Caco-2 (cell line): ENCODE measurements at regions not wholly inside any gene's neighbourhood (a gene's known extent, or its start where the extent isn't known, plus 50 kb on each side); places are given as distances from the start of the nearest gene placed in this dataset.

Experiments
- BruUV-seq: library from RNA; stranded (reverse); fragments of 400-500 nt; replicated peaks from 2 replicates; lab custom pipeline; 2021; lab: Mats Ljungman, UMichigan
- CTCF ChIA-PET: fragments of 300-600 bp; sonication (Branson Sonifier 250); formaldehyde crosslinking; loops from one replicate; lab custom pipeline; 2022; ENCODE audit warnings: antibody characterized with exemption; lab: Charles Lee
- POLR2A ChIA-PET: fragments of 300-600 bp; sonication (Branson Sonifier 250); formaldehyde crosslinking; loops from one replicate; lab custom pipeline; 2022; ENCODE audit warnings: antibody characterized with exemption; lab: Charles Lee
- DNase-seq, 2 experiments: peaks; one replicate each; pipeline versions ENCODE4 v3.0.0 to v3.0.0-alpha.2; 2020 to 2022
- H3K27me3 ChIP-seq: replicated peaks from 2 replicates; pipeline ENCODE4 v1.6.0; 2011; ENCODE audit warnings: low read length; ENCODE audit not compliant: control insufficient read depth, insufficient read depth
- H3K36me3 ChIP-seq: 2 replicates; pipeline ENCODE4 v1.5.1; 2011; ENCODE audit warnings: low read length; ENCODE audit not compliant: control insufficient read depth, insufficient read depth
- H3K4me1 ChIP-seq: fragments of 250-450 bp; sonication (Bioruptor Pico); 2 replicates; pipeline ENCODE4 v1.5.1; 2020; ENCODE audit warnings: mild to moderate bottlenecking
- H3K4me3 ChIP-seq: 2 replicates; pipeline ENCODE4 v1.5.1; 2011; ENCODE audit warnings: low read depth, mild to moderate bottlenecking, control low read depth, low read length
- H3K9me3 ChIP-seq: fragments of 250-450 bp; sonication (Bioruptor Pico); 2 replicates; pipeline ENCODE4 v1.5.1; 2020; ENCODE audit warnings: mild to moderate bottlenecking, moderate library complexity
- H3K27ac Mint-ChIP-seq: one replicate; pipeline ENCODE4 v1.8.0; 2022; ENCODE audit warnings: mixed read lengths; ENCODE audit not compliant: unreplicated experiment
- H3K27me3 Mint-ChIP-seq: one replicate; pipeline ENCODE4 v1.8.0; 2022; ENCODE audit warnings: mixed read lengths; ENCODE audit not compliant: insufficient read depth, unreplicated experiment
- H3K36me3 Mint-ChIP-seq: one replicate; pipeline ENCODE4 v1.8.0; 2022; ENCODE audit warnings: mild to moderate bottlenecking, mixed read lengths; ENCODE audit not compliant: insufficient read depth, unreplicated experiment
- H3K4me1 Mint-ChIP-seq: one replicate; pipeline ENCODE4 v1.8.0; 2022; ENCODE audit warnings: low read depth, mixed read lengths; ENCODE audit not compliant: unreplicated experiment
- H3K4me3 Mint-ChIP-seq: one replicate; pipeline ENCODE4 v1.8.0; 2022; ENCODE audit warnings: mild to moderate bottlenecking, moderate library complexity, mixed read lengths; ENCODE audit not compliant: unreplicated experiment
- H3K9me3 Mint-ChIP-seq: one replicate; pipeline ENCODE4 v1.8.0; 2022; ENCODE audit warnings: mixed read lengths; ENCODE audit not compliant: unreplicated experiment
- intact Hi-C: fragments of 100-400 bp; cut with micrococcal nuclease; formaldehyde crosslinking; loops from one replicate; pipeline ENCODE4 v1.10.0; 2022; ENCODE audit not compliant: unreplicated experiment
- TF ChIP-seq, protein P1 (sequence below), 2 experiments: fragments of 200-600 bp in 1 of 2; IDR thresholded peaks; 1 replicate in 1 of 2; 2 replicates in 1 of 2; pipeline versions ENCODE4 v1.5.1 to v1.8.0; 2011 to 2022; ENCODE audit warnings: antibody characterized with exemption in 1 of 2, control low read depth in 1 of 2, inconsistent platforms in 1 of 2, low read depth in 1 of 2, low read length in 1 of 2, mild to moderate bottlenecking in 1 of 2, moderate library complexity in 1 of 2; ENCODE audit not compliant: insufficient read depth in 1 of 2, severe bottlenecking in 1 of 2, unreplicated experiment in 1 of 2

DNA sequence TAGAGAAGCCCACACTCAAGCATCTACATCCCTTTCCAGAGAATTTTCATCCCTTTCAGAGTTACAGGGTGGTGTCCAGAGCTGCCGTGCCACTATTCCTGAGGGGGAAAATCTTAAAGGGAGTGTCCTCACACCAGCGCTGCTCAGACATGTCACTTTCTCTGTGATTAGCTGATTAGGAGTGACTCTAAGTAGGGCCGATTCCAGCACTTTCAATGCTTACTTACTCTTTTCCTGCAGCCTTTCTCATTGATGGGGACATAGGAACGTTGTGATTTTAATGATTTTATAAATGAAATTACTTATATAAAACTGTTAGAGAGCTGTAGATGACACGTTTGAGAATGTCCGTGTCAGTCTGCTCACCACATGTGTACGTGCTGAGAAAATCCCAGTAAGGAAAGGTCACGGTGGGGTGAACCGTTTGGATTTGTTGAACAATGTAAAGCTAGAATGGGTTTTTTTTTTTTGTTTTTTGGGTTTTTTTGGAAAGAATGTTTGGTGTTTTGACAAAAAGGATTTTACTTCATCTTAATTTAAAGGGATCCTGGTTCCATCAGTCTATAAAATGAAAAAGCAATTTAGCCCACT is 56.6 kb upstream of the SPATA13 start:
- H3K4me3 Mint-ChIP-seq = no peak overlapping the region
- intact Hi-C loops = no loop called here
- no peak overlapping the region for H3K27ac Mint-ChIP-seq
- Histone ChIP-seq H3K27me3 (no peaks in the 10 kb centered on the region), H3K4me1 (no peaks in the 10 kb centered on the region), H3K4me3 (no peak overlapping the region), H3K36me3 (no peaks in the 10 kb centered on the region), H3K9me3 (no peaks in the 10 kb centered on the region)
- no peaks in the 10 kb centered on the region for H3K36me3 Mint-ChIP-seq
- H3K27me3 Mint-ChIP-seq = no peaks in the 10 kb centered on the region
- POLR2A ChIA-PET = interaction anchor here (0.6 kb wide), 1 partner anchor 391 kb away, joined by 3 read pairs; no protein-coding TSS in a partner anchor
- DNase-seq = no peak
- no peaks in the 10 kb centered on the region for H3K4me1 Mint-ChIP-seq
- TF ChIP-seq, protein P1, sequence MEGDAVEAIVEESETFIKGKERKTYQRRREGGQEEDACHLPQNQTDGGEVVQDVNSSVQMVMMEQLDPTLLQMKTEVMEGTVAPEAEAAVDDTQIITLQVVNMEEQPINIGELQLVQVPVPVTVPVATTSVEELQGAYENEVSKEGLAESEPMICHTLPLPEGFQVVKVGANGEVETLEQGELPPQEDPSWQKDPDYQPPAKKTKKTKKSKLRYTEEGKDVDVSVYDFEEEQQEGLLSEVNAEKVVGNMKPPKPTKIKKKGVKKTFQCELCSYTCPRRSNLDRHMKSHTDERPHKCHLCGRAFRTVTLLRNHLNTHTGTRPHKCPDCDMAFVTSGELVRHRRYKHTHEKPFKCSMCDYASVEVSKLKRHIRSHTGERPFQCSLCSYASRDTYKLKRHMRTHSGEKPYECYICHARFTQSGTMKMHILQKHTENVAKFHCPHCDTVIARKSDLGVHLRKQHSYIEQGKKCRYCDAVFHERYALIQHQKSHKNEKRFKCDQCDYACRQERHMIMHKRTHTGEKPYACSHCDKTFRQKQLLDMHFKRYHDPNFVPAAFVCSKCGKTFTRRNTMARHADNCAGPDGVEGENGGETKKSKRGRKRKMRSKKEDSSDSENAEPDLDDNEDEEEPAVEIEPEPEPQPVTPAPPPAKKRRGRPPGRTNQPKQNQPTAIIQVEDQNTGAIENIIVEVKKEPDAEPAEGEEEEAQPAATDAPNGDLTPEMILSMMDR (IDR thresholded peaks at IDR 0.05; ENCODE audit: insufficient read depth in 1 of 2, low read depth in 1 of 2, low read length in 1 of 2, severe bottlenecking in 1 of 2, unreplicated experiment in 1 of 2) = no peak
- no TSS peak for BruUV-seq
- CTCF ChIA-PET = no interaction called here
- no peaks in the 10 kb centered on the region for H3K9me3 Mint-ChIP-seq

DNA sequence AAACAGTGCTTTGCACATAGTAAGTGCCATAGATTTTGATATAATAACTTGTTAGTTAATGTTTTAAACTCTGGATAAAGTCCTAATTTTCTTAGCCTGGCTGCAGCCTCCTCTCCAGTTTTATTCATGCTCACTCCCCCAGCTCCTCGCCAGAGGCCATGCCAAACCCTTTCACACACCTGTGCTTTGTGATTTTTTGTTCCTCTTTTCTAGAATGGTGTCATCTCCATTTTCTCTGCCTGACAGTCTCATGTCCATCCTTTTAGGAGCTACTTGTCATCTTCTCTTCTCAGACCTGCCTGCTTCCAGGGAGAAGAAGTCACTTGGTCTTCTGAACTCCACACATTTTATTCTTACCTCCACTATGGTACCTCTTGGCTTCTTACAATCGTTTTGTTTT is 55.8 kb upstream of the SPATA13 start:
- no peaks in the 10 kb centered on the region for H3K27me3 Mint-ChIP-seq
- Histone ChIP-seq H3K9me3 (no peaks in the 10 kb centered on the region), H3K27me3 (no peaks in the 10 kb centered on the region), H3K4me1 (no peaks in the 10 kb centered on the region), H3K4me3 (no peak overlapping the region), H3K36me3 (no peaks in the 10 kb centered on the region)
- POLR2A ChIA-PET = no interaction called here
- no peaks in the 10 kb centered on the region for H3K36me3 Mint-ChIP-seq
- H3K4me3 Mint-ChIP-seq = no peak overlapping the region
- no peak for DNase-seq
- BruUV-seq = no TSS peak
- H3K27ac Mint-ChIP-seq = no peak overlapping the region
- CTCF ChIA-PET = no interaction called here
- no peaks in the 10 kb centered on the region for H3K4me1 Mint-ChIP-seq
- TF ChIP-seq, protein P1 (IDR thresholded peaks at IDR 0.05; ENCODE audit: insufficient read depth in 1 of 2, low read depth in 1 of 2, low read length in 1 of 2, severe bottlenecking in 1 of 2, unreplicated experiment in 1 of 2) = no peak
- no peaks in the 10 kb centered on the region for H3K9me3 Mint-ChIP-seq
- intact Hi-C loops = no loop called here

GRCh38 chr13:24106429-24106828 is 54.1 kb upstream of the SPATA13 start:
- no TSS peak for BruUV-seq
- no peaks in the 10 kb centered on the region for H3K27me3 Mint-ChIP-seq
- TF ChIP-seq, protein P1 (IDR thresholded peaks at IDR 0.05; ENCODE audit: insufficient read depth in 1 of 2, low read depth in 1 of 2, low read length in 1 of 2, severe bottlenecking in 1 of 2, unreplicated experiment in 1 of 2) = no peak
- H3K27ac Mint-ChIP-seq = no peak overlapping the region
- Histone ChIP-seq H3K4me3 (no peak overlapping the region), H3K4me1 (no peaks in the 10 kb centered on the region), H3K27me3 (no peaks in the 10 kb centered on the region), H3K9me3 (no peaks in the 10 kb centered on the region), H3K36me3 (no peaks in the 10 kb centered on the region)
- no peak for DNase-seq
- ChIA-PET CTCF (no interaction called here), POLR2A (no interaction called here)
- no peaks in the 10 kb centered on the region for H3K9me3 Mint-ChIP-seq
- intact Hi-C loops = no loop called here
- no peak overlapping the region for H3K4me3 Mint-ChIP-seq
- no peaks in the 10 kb centered on the region for H3K36me3 Mint-ChIP-seq
- no peaks in the 10 kb centered on the region for H3K4me1 Mint-ChIP-seq
